GM12878 (cell line): ENCODE measurements at regions not wholly inside any gene's neighbourhood (a gene's known extent, or its start where the extent isn't known, plus 50 kb on each side); places are given as distances from the start of the nearest gene placed in this dataset.

Source experiments
- ATAC-seq: fragments of 200-7000 bp; cut with Tn5 transposase; 3 replicates; pipeline ENCODE4 v1.9.1; 2020; ENCODE audit warnings: mild to moderate bottlenecking, moderate library complexity
- BruUV-seq: library from RNA; stranded (reverse); fragments of 400-500 nt; replicated peaks from 2 replicates; lab custom pipeline; 2021; lab: Mats Ljungman, UMichigan
- CTCF ChIA-PET: fragments of 300-600 bp; sonication (Branson Sonifier 250); formaldehyde crosslinking; extraction: SDS; loops from one replicate; lab custom pipeline; 2021; ENCODE audit warnings: inconsistent platforms; lab: Yijun Ruan, JAX
- POLR2A ChIA-PET: fragments of 350-600 bp; formaldehyde crosslinking; extraction: SDS; loops from one replicate; lab custom pipeline; 2021; ENCODE audit warnings: inconsistent platforms; lab: Charles Lee
- RAD21 ChIA-PET: fragments of 300-600 bp; sonication (Branson Sonifier 250); formaldehyde crosslinking; loops from one replicate; lab custom pipeline; 2023; ENCODE audit warnings: antibody characterized with exemption; ENCODE audit not compliant: unreplicated experiment; lab: Charles Lee
- SMC1A ChIA-PET: fragments of 300-600 bp; sonication (Branson Sonifier 250); formaldehyde crosslinking; loops from one replicate; lab custom pipeline; 2023; ENCODE audit not compliant: unreplicated experiment, uncharacterized antibody; lab: Charles Lee
- DNase-seq: peaks from one replicate; pipeline ENCODE4 v3.0.0-alpha.2; 2011; ENCODE audit warnings: low read depth, low spot score
- FAIRE-seq: peaks from 3 replicates; lab custom pipeline; 2011; peaks lifted over from hg19 to GRCh38; lab: Jason Lieb, UNC
- H2AFZ ChIP-seq: 2 replicates; pipeline ENCODE4 v1.6.0; 2011; ENCODE audit warnings: low read depth, low read length, control low read depth; ENCODE audit not compliant: control insufficient read depth
- H3K27ac ChIP-seq: 2 replicates; pipeline ENCODE4 v1.5.1; 2011; ENCODE audit warnings: control low read depth; ENCODE audit not compliant: control insufficient read depth, insufficient read depth
- H3K27me3 ChIP-seq, 2 experiments: replicated peaks in 1 of 2; 2 replicates each; pipeline versions ENCODE4 v1.6.0 to v1.6.1; 2011; ENCODE audit warnings: low read length in 1 of 2; ENCODE audit not compliant: control insufficient read depth in 2 of 2, insufficient read depth in 2 of 2
- H3K36me3 ChIP-seq, 2 experiments: 2 replicates each; pipeline ENCODE4 v1.5.1; 2011; ENCODE audit warnings: low read length in 1 of 2; ENCODE audit not compliant: control insufficient read depth in 2 of 2, insufficient read depth in 2 of 2
- H3K4me1 ChIP-seq: 2 replicates; pipeline ENCODE4 v1.6.1; 2011; ENCODE audit warnings: mild to moderate bottlenecking, low read length, moderate library complexity, mixed read lengths; ENCODE audit not compliant: control insufficient read depth, insufficient read depth
- H3K4me2 ChIP-seq: 2 replicates; pipeline ENCODE4 v1.6.0; 2011; ENCODE audit warnings: control low read depth; ENCODE audit not compliant: control insufficient read depth, insufficient read depth
- H3K4me3 ChIP-seq: fragments of 200-600 bp; sonication (generic); 2 replicates; pipeline ENCODE4 v1.5.1; 2016
- H3K79me2 ChIP-seq: 2 replicates; pipeline ENCODE4 v1.6.0; 2011; ENCODE audit warnings: low read length; ENCODE audit not compliant: control insufficient read depth, insufficient read depth
- H3K9ac ChIP-seq: 2 replicates; pipeline ENCODE4 v1.8.0; 2011; ENCODE audit warnings: low read length, control low read depth, mixed read lengths; ENCODE audit not compliant: control insufficient read depth, insufficient read depth
- H3K9me3 ChIP-seq: replicated peaks from 3 replicates; pipeline ENCODE4 v1.5.1; 2011; ENCODE audit warnings: mild to moderate bottlenecking, low read length; ENCODE audit not compliant: control insufficient read depth, insufficient read depth
- H4K20me1 ChIP-seq: 2 replicates; pipeline ENCODE4 v1.6.0; 2011; ENCODE audit not compliant: control insufficient read depth, insufficient read depth
- CBFB ChIP-seq: IDR thresholded peaks from 2 replicates; pipeline ENCODE4 v1.6.1; 2016; ENCODE audit warnings: antibody characterized with exemption, low read depth
- CEBPB ChIP-seq, 2 experiments: fragments of 150-350 bp in 1 of 2; IDR thresholded peaks; 2 replicates each; pipeline ENCODE4 v1.6.1; 2012 to 2014; ENCODE audit warnings: low read depth in 2 of 2, low read length in 2 of 2, borderline replicate concordance in 1 of 2, inconsistent platforms in 1 of 2
- CHD2 ChIP-seq: IDR thresholded peaks from 2 replicates; pipeline ENCODE4 v1.6.1; 2011; ENCODE audit warnings: low read depth, low read length, improper control_type of control experiment, borderline replicate concordance
- NFXL1 ChIP-seq: fragments of 450-650 bp; IDR thresholded peaks from 2 replicates; pipeline ENCODE4 v1.6.1; 2017; ENCODE audit warnings: antibody characterized with exemption, mild to moderate bottlenecking, borderline replicate concordance
- NR2C1 ChIP-seq: fragments of 450-650 bp; IDR thresholded peaks from 2 replicates; pipeline ENCODE4 v1.6.1; 2017; ENCODE audit warnings: antibody characterized with exemption, mild to moderate bottlenecking, moderate library complexity
- NRF1 ChIP-seq: conservative IDR thresholded peaks from 2 replicates; pipeline ENCODE4 v1.6.1; 2011; ENCODE audit warnings: mild to moderate bottlenecking, low read depth, low read length, improper control_type of control experiment
- RBBP5 ChIP-seq: fragments of 200-600 bp; sonication (generic); conservative IDR thresholded peaks from 2 replicates; pipeline ENCODE4 v1.6.1; 2016
- RUNX3 ChIP-seq: IDR thresholded peaks from 2 replicates; pipeline ENCODE4 v1.6.1; 2012; ENCODE audit warnings: low read length, inconsistent platforms
- SUPT20H ChIP-seq: IDR thresholded peaks from 2 replicates; pipeline ENCODE4 v1.6.1; 2011; ENCODE audit warnings: low read depth, mild to moderate bottlenecking, low read length, moderate library complexity, borderline replicate concordance; ENCODE audit not compliant: control insufficient read depth
- ZNF217 ChIP-seq: fragments of 450-650 bp; IDR thresholded peaks from 2 replicates; pipeline ENCODE4 v1.6.1; 2017; ENCODE audit warnings: antibody characterized with exemption, mild to moderate bottlenecking
- ZZZ3 ChIP-seq: IDR thresholded peaks from 2 replicates; pipeline ENCODE4 v1.6.1; 2011; ENCODE audit warnings: low read depth; ENCODE audit not compliant: control insufficient read depth, insufficient read length
- WGBS: methylation state at CpG from one replicate; pipeline ENCODE4 v1.1.6; 2016; ENCODE audit warnings: low lambda C conversion rate; ENCODE audit not compliant: insufficient replicate concordance, insufficient coverage; ENCODE audit errors: missing lambda C conversion rate; 5-methylcytosine and 5-hydroxymethylcytosine counted together
- in situ Hi-C: fragments of 300-500 bp; cut with MboI; formaldehyde crosslinking; loops from 9 replicates; pipeline ENCODE4 v1.14.3; 2018; ENCODE audit warnings: mixed read lengths
- intact Hi-C: fragments of 100-400 bp; cut with micrococcal nuclease; formaldehyde crosslinking; loops from one replicate; pipeline ENCODE4 v1.14.2; 2022; ENCODE audit not compliant: unreplicated experiment
- TF ChIP-seq, protein P1 (sequence below): IDR thresholded peaks from 2 replicates; pipeline ENCODE4 v1.6.1; 2012; ENCODE audit warnings: mild to moderate bottlenecking, low read depth, low read length
- TF ChIP-seq, protein P2 (sequence below): fragments of 450-650 bp; IDR thresholded peaks from 2 replicates; pipeline ENCODE4 v1.6.1; 2016; ENCODE audit warnings: mild to moderate bottlenecking
- TF ChIP-seq, protein P3 (sequence below): IDR thresholded peaks from 2 replicates; pipeline ENCODE4 v1.6.1; 2011; ENCODE audit warnings: low read depth, low read length, improper control_type of control experiment, borderline replicate concordance

GRCh38 chr6:164996838-164997237 lies 312.6 kb downstream of the C6orf118 start:
- no peak overlapping the region for H3K4me3 ChIP-seq
- H3K9me3 ChIP-seq, result no peaks in the 10 kb centered on the region
- no peak overlapping the region for H3K27ac ChIP-seq
- DNase-seq, result no peak
- no peaks in the 10 kb centered on the region for H4K20me1 ChIP-seq
- no peak for TF ChIP-seq NR2C1
- TF ChIP-seq NFXL1, result no peak
- TF ChIP-seq ZZZ3, result no peak
- TF ChIP-seq NRF1, result no peak
- no peak for TF ChIP-seq CHD2
- TF ChIP-seq CBFB, result no peak
- TF ChIP-seq CEBPB (IDR thresholded peaks at IDR 0.05; ENCODE audit: borderline replicate concordance in 1 of 2, low read depth in 2 of 2, low read length in 2 of 2), result no peak
- TF ChIP-seq, protein P1, sequence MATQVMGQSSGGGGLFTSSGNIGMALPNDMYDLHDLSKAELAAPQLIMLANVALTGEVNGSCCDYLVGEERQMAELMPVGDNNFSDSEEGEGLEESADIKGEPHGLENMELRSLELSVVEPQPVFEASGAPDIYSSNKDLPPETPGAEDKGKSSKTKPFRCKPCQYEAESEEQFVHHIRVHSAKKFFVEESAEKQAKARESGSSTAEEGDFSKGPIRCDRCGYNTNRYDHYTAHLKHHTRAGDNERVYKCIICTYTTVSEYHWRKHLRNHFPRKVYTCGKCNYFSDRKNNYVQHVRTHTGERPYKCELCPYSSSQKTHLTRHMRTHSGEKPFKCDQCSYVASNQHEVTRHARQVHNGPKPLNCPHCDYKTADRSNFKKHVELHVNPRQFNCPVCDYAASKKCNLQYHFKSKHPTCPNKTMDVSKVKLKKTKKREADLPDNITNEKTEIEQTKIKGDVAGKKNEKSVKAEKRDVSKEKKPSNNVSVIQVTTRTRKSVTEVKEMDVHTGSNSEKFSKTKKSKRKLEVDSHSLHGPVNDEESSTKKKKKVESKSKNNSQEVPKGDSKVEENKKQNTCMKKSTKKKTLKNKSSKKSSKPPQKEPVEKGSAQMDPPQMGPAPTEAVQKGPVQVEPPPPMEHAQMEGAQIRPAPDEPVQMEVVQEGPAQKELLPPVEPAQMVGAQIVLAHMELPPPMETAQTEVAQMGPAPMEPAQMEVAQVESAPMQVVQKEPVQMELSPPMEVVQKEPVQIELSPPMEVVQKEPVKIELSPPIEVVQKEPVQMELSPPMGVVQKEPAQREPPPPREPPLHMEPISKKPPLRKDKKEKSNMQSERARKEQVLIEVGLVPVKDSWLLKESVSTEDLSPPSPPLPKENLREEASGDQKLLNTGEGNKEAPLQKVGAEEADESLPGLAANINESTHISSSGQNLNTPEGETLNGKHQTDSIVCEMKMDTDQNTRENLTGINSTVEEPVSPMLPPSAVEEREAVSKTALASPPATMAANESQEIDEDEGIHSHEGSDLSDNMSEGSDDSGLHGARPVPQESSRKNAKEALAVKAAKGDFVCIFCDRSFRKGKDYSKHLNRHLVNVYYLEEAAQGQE, result no peak
- TF ChIP-seq, protein P2, sequence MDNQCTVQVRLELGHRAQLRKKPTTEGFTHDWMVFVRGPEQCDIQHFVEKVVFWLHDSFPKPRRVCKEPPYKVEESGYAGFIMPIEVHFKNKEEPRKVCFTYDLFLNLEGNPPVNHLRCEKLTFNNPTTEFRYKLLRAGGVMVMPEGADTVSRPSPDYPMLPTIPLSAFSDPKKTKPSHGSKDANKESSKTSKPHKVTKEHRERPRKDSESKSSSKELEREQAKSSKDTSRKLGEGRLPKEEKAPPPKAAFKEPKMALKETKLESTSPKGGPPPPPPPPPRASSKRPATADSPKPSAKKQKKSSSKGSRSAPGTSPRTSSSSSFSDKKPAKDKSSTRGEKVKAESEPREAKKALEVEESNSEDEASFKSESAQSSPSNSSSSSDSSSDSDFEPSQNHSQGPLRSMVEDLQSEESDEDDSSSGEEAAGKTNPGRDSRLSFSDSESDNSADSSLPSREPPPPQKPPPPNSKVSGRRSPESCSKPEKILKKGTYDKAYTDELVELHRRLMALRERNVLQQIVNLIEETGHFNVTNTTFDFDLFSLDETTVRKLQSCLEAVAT, result no peak
- no peak for TF ChIP-seq ZNF217
- no peak for TF ChIP-seq SUPT20H
- no peak for TF ChIP-seq RUNX3
- TF ChIP-seq, protein P3, sequence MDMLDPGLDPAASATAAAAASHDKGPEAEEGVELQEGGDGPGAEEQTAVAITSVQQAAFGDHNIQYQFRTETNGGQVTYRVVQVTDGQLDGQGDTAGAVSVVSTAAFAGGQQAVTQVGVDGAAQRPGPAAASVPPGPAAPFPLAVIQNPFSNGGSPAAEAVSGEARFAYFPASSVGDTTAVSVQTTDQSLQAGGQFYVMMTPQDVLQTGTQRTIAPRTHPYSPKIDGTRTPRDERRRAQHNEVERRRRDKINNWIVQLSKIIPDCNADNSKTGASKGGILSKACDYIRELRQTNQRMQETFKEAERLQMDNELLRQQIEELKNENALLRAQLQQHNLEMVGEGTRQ, result no peak
- no peak for TF ChIP-seq RBBP5
- no TSS peak for BruUV-seq
- intact Hi-C loops, result no loop called here
- H3K79me2 ChIP-seq, result no peaks in the 10 kb centered on the region
- H3K4me2 ChIP-seq, result no peak overlapping the region
- H2AFZ ChIP-seq, result no peak overlapping the region
- SMC1A ChIA-PET, result no interaction called here
- no peaks in the 10 kb centered on the region for H3K4me1 ChIP-seq
- POLR2A ChIA-PET, result no interaction called here
- in situ Hi-C loops, result no loop called here
- RAD21 ChIA-PET, result no interaction called here
- no peak overlapping the region for H3K9ac ChIP-seq
- H3K27me3 ChIP-seq, result no peaks in the 10 kb centered on the region
- ATAC-seq, result no peak
- no peak for FAIRE-seq
- CTCF ChIA-PET, result interaction anchor here (0.6 to 0.7 kb wide), 2 partner anchors 29 to 1825 kb away, joined by 3 read pairs; no protein-coding TSS in a partner anchor
- WGBS, result 19% methylated on average over 6 of the region's 6 CpGs
- H3K36me3 ChIP-seq, result no peaks in the 10 kb centered on the region
